ENCODE measurements at regions not wholly inside any gene's neighbourhood (a gene's known extent, or its start where the extent isn't known, plus 50 kb on each side); places are given as distances from the start of the nearest gene placed in this dataset.

DNA sequence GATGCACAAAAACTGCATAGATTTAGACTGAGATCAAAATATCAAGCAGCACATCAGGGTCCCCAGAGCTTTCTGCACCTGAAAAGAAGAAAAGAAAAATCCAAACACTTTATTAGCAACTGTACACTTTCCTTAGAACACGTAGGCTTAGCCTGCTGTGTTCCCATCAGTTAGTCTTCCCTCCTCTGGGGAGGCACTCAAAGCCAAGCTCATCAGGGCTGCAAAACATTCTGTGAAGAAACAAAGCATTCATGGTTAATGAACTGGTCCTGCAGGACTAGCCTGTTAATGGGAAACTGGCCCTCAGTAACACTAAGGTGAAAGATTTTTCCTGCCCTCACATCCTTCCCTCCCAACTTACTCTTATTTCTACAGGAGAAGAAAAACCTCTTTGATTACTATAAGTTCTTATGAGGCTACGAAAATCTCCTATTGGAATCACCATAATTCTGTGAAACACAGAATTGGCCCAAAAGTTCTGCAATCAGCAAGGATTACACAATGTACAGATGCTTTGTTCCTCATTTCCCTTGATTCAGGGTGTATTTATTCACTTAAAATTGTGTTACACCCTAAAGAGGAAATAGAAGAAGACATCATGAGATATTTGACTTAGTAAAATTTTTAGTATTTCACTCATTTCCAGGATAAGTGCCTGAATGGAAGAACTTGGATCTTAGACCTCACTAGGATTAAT is 901.0 kb upstream of the MAP3K7 start:
- no peak for DNase-seq

DNA sequence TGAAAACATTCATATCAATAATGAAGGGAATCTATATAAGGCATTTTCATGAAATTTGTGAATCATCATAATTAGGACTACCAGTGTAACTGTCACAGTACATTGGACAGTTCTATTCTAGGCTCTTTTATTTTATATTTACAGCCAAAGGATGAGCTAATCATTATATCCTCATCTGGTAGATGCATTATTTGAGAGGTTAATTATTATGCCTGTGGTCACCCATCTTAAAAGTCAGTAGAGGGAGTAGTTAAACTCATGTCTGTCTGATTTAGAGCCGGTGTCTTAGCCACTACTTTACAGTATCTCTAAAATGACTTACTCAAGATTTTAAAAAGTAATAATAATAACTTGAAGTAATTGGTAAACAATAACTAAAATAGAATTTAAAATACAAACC is 899.3 kb upstream of the MAP3K7 start:
- no peak for DNase-seq

DNA sequence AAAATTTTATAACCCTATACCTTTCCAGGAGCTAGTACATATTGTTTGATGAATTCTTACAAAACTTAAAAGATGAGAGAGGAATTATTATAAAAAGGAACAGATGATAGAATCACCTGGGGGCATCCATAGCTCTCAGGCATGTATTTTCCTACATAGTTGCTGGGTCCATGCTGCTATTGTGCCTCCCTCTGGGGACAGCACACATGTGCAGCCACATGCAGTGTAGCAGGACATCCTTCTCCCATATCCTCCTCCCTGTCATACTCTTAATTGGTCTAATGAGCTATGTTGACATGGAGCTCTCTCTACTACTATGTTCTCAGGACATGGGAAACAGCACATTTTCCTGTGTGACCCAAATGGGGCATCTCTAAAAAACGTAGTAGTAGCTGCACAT is 898.2 kb upstream of the MAP3K7 start:
- DNase-seq, result no peak

DNA sequence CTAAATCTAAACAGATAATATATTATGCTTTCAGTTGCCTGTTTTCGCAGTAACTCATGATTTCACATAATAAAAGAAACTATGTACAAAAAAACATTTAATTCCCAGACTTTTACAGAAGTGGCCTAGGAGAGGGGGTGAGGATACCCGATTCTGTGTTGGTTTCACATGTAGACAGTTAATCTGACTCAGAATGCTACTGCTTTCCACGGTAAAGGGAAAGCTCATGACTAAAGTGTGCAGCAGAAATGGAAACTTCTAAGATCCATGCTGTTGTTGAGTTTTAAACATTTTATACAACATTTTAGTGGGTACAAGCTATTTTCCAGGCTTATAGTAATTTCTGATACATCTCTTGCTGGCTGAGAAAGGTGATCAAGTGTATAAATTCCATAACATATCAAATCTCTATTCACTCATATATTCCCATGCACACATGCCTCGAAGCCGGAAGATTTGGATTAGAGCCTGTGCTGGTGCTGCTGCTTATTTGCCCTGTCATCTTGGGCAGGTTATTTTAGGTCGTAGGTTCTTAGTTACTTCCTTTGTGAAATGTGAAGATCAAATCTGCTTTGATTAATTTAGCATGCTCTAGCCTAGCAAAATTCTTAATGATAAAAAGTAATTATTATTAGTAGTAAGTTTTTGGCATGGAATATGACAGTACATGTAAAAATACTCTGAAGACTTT is 896.7 kb upstream of the MAP3K7 start:
- DNase-seq, result no peak

DNA sequence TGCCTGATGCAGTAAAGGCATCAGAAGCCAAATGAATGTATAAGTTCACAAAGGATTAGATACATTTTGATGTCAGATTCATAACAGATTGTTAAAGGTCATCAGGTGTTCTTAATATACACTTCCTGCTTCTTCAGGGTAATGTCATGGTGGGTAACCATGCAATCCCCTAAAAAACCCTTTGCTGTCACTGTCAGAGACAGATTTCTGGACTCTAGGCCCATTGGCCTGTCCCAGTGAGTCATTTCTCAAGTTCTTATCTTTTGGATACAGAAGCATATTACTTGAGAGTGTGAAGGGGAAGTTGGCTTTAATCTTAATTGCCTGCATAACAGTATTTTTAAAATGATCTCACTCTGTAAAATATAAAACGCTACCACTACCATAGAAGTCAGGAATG is 895.6 kb upstream of the MAP3K7 start:
- no peak for DNase-seq

DNA sequence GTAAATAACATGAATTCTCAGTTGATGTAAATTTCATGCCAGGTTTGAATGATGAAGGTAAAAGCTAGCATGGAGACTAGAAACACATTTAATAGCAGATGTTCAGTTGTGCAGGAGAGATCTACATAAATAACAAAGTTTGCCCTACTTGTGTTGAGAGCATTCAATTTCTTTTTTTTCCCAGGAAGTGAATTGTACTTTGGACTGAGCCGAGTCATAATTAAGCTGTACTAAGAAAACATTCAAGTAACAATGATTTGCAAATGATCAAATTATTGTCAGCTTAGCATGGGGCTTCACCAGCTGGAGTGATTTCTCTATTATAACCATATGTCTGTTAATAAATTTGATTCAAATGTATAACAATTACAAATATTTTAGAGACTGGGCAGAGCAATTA is 893.5 kb upstream of the MAP3K7 start:
- DNase-seq, result no peak

DNA sequence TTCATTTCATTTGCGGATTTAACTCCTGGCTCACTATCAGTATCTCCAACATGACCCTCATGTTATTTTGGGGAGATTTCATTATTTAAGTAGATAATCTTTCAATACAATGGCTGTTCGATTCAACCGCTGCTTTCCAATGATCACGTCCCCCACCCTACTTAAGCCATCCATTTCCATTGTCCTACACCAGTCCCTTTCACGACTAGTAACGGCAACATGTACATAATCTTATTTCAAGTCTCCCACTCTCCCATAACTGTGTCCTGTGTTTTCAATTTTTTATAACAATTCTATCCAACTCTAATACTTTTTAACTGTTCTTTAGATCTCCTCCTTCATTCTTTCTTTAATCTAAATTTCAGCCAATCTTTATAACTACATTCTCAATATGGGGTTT is 890.8 kb upstream of the MAP3K7 start:
- no peak for DNase-seq

DNA sequence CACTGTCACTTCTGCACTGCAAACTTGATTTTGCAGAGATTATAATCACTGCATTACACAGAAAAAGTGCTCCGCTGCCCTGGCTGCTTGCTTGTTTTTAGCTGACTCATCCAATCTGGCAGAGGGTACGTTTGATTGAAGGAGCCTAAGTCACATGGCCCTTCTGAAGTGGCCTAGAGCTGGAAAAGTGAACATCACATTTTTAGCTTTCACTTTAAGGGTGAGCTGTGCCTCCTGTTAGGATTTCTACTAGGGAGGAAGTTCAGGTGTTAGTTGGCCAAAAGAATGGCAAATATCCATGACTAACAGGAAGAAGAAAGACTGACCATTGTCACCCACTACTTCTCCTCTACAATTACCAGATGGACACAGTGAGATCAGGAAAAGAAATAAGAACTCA is 889.1 kb upstream of the MAP3K7 start:
- peak; percentile 81 for DNase-seq

DNA sequence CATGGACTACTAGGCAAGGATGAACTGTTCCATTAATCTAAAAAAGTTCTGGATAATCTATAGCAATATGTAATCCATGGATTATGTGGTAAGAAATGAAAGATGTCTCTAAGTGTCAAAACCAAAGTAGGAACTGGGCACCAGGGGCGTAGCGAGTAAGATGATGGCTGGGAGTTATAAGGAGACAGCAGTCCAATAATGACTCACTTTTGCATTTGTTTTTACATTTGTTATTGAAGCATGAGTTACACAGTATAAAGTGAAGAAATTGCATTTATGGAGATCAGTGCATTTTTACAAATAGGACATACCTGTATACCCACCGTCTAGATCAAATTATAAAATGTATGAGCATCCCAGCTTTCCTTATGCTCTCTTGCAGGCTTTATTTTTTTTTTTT is 878.5 kb upstream of the MAP3K7 start:
- peak; percentile 44 for DNase-seq

DNA sequence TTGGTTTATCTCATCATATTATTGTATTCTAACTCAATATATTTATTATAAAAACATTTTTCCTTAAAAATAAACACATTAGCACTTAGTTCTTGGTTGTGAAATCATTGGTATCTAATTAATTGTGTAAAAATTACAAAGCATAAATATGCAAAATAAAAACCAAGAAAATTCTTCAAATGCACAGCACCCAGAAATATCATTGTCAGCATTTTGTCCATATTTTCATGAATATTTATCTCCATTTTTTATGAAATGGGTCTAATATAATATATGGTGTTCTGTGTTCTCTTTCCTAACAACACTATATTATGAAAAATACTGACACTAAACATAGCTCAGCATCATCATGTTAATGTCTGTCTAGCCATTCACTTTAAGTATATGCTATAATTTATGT is 877.8 kb upstream of the MAP3K7 start:
- no peak for DNase-seq

DNA sequence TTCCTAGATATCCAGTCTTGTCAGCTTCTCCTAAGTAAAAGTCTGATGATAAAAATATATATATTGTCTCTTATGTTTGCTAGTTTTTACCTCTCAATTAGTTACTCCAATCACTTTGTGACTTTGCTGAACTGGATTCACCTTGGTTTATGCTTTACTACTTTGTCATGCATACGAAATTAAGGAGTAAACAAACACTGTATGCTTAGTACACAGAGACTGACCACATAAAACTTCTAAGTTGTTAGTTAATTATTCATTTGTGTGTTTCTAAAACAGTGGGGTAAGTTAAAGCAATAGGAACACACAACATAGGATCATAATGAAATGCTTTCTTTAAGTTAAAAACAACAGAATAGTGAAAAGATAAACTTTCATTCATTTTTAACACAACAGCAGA is 877.3 kb upstream of the MAP3K7 start:
- DNase-seq, result no peak

DNA sequence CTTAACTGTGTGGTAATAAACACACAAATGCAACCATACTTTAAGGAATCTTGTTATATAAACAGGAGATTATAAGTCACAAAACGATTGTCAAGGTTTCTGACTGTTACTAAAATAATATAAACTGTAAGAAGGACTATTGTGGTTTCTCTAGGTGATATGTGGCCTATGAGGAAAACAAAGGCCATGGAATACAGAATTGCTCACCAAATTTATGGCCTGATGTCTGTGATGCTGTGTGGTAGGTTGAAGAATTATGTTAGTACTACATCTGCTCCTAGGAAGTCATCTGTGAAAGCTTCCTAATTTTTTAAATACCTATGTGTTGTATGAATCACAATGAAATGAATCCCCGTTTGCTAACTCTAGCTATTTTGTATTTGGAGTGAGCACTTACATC is 875.4 kb upstream of the MAP3K7 start:
- peak; percentile 82 for DNase-seq

DNA sequence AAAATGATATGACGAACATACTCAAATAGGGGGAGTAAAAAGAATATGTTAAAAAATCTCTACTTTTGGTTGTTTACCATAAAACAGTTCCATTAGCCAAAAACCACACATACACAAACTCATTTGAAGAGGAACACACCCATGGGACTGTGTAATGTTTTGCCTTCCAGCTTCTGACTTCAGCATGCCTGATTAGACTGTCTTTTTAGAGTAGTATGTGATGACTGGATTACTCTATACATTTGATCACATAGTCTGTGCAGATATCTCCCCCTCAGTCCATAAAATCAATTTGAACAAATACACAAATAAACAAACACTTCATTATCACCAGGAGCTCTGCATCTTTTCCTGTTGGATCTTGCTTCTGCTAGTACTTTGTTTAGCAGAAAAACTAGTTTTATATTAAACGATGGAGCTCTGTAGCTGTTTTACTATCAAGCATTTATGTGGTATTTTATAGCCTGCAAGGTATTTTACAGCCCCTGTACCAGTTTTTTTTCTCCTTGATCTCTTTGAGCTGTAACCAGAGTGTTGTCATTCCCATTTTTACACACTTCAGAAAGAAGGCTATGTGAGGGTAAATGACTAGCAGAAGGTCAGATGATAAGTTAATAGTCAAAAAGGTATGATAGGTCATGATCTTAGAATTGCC is 866.5 kb upstream of the MAP3K7 start:
- no peak for DNase-seq

DNA sequence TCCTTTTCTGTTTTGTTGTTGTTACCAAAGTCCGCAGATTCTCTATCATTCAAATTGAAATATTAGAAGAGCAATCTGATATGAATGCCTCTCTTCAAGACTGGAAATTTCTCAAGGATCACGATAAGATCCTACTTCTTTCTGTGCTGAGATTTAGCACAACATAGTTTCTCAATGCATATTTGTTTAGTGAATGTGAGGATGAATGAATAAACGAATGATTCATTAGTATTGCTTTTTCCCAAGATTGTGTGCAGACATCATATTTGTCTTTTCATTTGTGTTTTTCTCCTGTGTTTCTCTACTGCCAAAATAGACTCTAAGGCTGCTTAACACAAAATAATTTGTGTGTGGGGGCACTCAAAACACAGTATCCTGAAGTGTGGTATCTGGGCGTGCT is 862.7 kb upstream of the MAP3K7 start:
- DNase-seq, result peak; percentile 77

DNA sequence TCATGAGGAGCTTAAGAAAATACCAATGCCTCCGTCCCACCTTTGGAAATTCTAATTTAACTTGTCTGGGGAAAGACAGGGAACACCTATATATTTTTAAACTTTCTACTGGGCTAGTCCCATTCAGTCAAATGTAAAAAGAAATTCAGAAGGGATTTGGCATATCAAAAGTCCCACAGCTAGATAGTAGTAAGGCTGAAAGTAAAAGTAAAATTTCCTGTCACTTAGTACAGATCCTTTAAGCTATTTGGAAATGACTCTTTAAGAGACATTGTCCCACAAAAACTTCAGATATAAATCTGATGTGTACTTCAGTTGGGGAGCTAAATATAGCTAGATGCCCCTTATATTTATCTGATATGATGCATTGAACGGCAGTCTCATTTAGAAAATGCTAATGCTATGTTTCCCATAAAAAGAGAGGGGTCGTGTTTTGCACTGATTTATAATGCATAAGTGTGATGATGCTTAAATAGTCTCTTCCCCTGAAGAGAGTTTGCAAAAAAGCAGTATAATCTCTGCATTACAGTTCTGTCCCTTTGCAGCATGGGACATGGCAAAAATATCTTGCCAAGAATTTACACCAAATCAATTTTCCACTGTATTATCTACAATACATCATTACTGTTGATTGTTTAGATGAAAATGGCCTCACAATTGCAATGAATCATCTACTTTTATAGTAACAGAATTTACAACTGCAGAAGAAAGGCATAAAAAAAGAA is 860.8 kb upstream of the MAP3K7 start:
- DNase-seq, result no peak

DNA sequence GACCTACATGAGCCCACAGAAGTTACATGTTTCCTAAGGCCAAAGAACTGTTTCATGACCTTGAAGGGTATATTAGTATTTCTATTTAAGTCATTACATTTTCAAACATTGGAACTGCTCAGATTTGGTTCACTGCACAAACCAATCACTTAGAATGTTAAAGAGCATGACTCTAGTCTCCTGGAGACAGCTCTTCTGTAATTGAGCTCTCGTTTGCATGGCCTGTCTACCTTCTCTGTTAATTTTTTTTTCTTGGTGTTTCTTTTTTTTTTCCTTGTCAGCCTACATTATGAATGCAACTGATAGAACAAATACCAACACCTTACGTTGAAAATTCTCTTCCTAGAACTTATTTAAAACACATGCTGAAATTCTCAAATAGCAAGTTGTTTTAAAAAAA is 860.2 kb upstream of the MAP3K7 start:
- DNase-seq, result no peak

DNA sequence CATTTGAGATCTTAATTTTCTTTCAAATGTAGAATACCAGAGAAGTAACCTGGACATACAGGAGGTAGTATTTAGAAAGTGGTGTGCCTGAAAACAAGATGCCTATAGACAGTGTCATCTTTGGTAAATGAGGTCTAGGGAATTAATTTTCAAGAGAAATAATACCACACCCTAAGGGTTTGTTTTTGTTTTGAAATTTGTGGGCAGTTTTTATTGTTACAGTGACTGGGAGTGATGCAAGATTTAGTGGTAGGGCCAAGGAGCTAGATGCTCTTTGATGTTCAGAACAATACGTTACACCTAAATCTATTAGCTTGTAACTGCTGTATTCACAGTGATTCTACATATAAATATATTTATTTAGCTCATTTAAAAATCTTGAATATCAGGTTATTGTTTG is 856.5 kb upstream of the MAP3K7 start:
- DNase-seq, result no peak

DNA sequence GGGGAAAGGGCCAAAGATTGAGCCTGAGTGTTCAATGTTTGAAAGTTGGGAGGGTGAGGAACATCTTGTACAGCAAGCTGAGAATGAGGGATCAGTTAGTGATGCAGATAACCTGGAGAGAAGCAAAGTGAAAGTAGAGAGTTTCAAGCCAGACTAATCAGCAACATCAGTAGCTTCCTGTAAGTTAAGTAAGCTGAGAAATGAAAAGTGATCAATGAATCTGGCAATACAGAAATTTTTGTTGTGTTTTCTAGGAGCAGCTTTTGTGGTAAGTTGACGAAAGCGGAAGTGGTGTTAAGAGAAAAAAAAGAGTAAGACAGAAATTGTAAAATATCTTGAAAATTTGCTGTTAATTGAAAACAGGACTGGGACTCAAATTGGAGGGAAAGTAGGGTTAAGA is 855.5 kb upstream of the MAP3K7 start:
- no peak for DNase-seq

DNA sequence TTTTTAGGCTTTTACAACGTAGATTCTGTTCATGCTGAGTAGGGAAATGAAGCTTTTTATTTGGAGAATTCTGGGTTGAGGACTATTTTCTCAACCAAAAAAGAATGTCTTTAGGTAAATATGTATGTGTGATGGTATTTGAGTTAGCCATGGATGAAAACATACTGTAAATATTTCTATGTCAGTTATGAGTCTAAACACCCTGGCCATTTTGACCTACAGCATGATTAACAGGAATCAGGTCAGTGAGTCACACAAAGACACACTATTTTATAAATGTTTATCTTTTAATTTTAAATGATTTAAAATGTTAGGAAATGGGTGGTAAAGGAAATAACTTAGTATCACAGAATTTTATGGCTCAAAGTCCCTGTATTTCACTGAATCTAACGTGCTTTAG is 851.7 kb upstream of the MAP3K7 start:
- DNase-seq, result peak; percentile 76

DNA sequence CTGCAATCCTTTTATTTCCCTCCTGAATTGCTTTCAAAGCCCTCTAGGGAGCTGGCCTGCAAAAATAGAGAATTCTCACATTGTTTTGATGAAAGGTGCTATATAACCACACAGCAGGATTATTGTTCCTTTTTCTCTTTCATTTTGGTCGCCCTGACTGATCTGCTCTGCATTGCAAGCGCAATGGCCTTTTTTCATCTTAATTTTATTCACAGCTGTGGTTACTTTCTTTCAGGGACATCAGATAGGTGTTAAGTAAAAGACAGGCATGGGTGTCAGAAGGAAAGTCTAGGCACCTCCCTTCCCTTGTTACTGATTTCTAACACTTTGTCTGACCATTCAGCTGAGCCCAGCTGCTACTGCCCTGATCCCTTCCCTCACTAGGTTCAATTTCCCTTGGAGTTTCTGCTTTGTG is 850.5 kb upstream of the MAP3K7 start:
- no peak for DNase-seq

DNA sequence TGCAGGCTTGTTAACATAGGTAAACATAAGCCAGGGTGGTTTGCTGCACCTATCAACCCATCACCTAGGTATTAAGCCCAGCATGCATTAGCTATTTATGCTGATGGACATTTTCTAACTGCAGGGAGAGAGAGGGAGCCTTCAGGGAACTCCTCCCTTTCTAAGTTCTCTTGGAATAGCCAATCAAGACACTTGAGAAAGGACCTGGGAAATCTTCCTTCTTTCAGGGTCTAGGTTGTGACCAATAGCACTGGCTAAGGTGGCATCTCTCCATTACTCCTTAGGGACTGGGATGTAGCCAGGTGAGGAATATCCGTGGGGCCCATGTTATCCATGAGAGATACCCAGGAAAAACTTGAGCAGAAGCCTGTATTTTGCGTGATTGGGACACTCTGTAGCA is 849.6 kb upstream of the MAP3K7 start:
- no peak for DNase-seq

DNA sequence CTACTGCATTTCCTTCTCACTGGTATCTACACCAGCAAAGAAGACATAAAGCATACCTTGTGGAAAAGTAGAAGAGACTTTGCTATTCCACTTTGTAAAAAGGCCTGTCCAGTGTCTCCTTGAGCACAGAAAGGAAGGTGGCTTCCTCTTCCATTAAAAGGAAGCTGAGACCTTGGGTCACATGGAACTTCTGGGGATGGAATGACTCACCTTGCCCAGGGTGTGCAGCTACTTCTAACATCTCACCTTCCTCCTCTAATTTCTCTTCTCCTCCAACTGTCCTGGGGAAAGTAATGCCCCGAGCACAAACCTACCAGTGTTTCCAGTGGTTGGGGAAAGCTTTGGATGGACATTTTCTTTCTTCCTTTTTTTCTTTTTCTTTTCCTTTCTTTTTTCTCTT is 848.8 kb upstream of the MAP3K7 start:
- no peak for DNase-seq

DNA sequence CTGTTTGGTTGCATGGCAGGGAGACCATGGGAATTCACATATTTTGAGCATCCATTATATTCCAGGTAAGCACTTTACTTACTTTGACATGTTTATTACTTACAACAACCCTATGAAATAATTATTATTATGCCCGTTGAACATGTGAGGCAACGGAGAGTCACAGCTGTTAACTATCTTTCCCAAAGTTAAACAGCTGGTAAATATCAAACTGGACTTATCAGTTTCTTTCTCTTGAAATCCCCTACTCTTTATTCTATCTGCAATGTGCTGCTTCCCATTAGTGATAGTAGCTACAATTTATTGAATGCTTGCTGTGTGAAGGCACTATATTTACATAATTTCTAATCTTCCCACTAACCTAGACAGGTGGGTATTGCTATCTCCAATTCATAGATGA is 847.7 kb upstream of the MAP3K7 start:
- no peak for DNase-seq
